ENCODE measurements at regions not wholly inside any gene's neighbourhood (a gene's known extent, or its start where the extent isn't known, plus 50 kb on each side); places are given as distances from the start of the nearest gene placed in this dataset.

- no peak for TF ChIP-seq EZH2phosphoT487 (IDR thresholded peaks at IDR 0.05; ENCODE audit: borderline replicate concordance, low read depth, low read length)
- TF ChIP-seq, protein P1, sequence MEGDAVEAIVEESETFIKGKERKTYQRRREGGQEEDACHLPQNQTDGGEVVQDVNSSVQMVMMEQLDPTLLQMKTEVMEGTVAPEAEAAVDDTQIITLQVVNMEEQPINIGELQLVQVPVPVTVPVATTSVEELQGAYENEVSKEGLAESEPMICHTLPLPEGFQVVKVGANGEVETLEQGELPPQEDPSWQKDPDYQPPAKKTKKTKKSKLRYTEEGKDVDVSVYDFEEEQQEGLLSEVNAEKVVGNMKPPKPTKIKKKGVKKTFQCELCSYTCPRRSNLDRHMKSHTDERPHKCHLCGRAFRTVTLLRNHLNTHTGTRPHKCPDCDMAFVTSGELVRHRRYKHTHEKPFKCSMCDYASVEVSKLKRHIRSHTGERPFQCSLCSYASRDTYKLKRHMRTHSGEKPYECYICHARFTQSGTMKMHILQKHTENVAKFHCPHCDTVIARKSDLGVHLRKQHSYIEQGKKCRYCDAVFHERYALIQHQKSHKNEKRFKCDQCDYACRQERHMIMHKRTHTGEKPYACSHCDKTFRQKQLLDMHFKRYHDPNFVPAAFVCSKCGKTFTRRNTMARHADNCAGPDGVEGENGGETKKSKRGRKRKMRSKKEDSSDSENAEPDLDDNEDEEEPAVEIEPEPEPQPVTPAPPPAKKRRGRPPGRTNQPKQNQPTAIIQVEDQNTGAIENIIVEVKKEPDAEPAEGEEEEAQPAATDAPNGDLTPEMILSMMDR (conservative IDR thresholded peaks at IDR 0.05; ENCODE audit: low read length): no peak
Observed at GRCh38 chr7:27398851-27399250, 156.2 kb downstream of the EVX1 start.
